Activated CD8-positive, alpha-beta memory T cell treated with anti-CD3 and anti-CD28 coated beads for 36 hours (primary cell): ENCODE measurements at regions not wholly inside any gene's neighbourhood (a gene's known extent, or its start where the extent isn't known, plus 50 kb on each side); places are given as distances from the start of the nearest gene placed in this dataset.
"Not testable (repeated sequence)": the region's sequence is repeated elsewhere in the genome, so short reads cannot be mapped to it uniquely, and the experiment has no call there.

ENCODE experiments used
- CTCF ChIA-PET: fragments of 350-600 bp; sonication (Branson Sonifier 250); formaldehyde crosslinking; loops from one replicate; lab custom pipeline; 2021; ENCODE audit warnings: antibody characterized with exemption; lab: Charles Lee
- POLR2A ChIA-PET: fragments of 350-600 bp; sonication (Branson Sonifier 250); formaldehyde crosslinking; loops from one replicate; lab custom pipeline; 2021; ENCODE audit warnings: antibody characterized with exemption; lab: Charles Lee

DNA sequence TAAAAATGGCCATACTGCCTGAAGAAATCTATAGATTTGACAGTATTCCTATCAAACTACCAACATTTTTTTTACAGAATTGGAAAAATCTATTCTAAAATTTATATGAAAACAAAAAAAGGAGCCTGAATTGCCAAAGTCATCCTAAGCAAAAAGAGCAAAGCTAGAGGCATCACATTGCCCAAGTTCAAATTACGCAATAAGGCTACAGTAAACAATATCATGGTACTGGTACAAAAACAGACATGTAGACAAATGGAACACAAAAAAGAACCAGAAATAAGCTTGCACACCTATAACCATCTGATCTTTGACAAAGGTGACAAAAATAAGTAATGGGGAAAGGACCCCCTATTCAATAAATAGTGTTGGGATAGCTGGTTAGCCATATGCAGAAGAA, 50.2 kb upstream of the THSD7B start:
- CTCF ChIA-PET: no interaction called here
- POLR2A ChIA-PET: interaction anchor here (0.8 kb wide), 1 partner anchor 33 kb away, joined by 4 read pairs; no protein-coding TSS in a partner anchor

DNA sequence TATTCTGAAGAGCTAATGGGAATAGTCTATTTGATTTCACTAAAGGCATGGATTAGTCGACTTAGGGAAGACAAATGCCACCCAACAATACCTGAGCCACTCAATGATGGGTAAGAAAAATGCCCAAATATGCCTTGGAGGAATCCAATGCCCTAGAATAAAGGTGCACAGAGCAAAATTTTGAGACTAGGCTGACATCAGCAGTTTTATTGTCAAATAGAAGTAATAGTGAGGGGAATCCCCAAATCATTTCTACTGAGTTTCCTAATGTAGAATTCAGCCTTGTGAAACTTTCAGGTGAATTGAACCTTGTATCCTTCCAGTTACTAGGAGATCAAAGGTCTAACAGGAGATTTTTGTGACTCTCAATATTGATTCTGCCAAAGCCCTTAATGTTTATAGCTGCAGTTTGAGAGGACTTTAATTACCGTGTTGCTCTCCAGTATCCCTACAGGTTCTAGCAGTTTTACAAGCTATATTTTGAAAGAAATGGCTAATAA, 50.8 kb upstream of the THSD7B start:
- POLR2A ChIA-PET: no interaction called here
- CTCF ChIA-PET: interaction anchor here (0.9 kb wide), 1 partner anchor 17 kb away, joined by 3 read pairs; no protein-coding TSS in a partner anchor

DNA sequence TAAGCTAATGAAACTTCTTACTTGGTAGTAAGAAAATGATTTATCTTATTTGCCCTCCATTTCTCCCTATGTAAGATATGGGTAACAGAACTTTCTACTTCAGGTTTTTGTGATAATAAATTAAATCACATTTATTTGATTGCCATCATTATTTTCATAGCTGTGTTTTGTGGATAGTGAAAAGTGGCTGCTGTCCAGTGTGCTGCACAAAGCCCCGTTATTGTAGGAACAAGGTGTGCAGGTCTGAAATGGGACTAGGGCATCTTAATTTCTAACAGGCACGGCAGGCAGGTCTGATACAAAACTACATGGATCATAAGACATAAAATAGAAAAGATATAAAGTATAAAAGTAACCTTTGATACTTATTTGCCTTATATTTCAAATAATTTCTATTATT, 51.6 kb upstream of the THSD7B start:
- ChIA-PET CTCF (interaction anchor here (0.9 kb wide), 1 partner anchor 18 kb away, joined by 3 read pairs; no protein-coding TSS in a partner anchor), POLR2A (no interaction called here)

DNA sequence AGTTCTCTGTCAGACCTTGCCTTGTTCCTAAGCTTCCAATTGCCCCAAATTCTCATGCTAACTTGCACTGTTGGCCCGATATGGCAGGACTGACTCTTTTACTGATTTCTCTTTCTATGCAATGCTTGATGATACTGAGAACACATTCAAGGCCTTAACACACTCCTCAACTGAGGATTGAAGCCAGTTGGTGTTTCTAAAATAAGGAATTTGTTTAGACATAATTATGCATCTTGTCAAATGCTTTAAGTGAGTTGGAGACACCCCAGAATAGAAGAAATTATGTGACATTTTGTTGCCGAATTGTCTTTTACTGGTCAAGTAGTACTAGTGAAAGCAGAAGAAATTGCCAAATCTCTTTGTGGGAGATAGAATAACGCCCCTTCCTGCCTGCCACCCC, 60.0 kb upstream of the THSD7B start:
- ChIA-PET POLR2A (no interaction called here), CTCF (no interaction called here)

DNA sequence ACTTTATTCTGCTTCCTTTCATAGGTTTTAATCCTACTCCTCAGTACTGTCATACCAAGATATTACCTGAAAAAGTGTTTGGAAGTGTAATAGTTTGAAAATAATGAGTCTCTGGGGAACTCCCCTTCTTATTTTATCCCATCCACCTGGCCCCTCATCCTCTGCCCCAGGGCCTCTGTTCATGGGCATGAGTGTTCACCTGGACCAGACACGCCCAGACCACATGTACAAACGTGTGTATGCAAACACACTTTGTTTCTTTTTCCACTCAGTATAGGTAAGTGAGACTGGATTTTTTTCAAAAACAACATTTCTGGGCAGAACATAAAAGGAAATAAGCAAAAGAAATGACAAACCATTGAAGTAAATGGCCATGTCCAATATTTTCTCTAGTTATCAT, 62.1 kb upstream of the THSD7B start:
- ChIA-PET CTCF (no interaction called here), POLR2A (no interaction called here)

DNA sequence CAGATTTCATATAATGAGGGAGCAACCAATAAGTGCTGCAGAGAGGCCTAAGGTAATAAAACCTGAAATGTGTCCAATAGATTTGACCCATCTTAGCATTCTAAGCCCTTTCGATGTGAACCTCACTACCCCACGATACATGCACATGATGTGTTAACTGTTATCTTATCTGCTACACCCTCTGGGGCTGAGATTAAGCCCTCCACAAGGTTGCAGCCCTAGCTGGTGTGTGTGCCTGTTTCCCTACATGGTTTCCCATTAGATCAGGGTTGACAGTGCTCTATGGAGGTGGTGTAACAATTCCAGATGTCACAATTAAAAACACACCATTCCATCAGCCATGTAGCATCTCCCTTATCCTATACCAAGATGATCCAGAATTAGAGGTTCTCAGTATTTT, 68.9 kb upstream of the THSD7B start:
- ChIA-PET CTCF (no interaction called here), POLR2A (no interaction called here)

DNA sequence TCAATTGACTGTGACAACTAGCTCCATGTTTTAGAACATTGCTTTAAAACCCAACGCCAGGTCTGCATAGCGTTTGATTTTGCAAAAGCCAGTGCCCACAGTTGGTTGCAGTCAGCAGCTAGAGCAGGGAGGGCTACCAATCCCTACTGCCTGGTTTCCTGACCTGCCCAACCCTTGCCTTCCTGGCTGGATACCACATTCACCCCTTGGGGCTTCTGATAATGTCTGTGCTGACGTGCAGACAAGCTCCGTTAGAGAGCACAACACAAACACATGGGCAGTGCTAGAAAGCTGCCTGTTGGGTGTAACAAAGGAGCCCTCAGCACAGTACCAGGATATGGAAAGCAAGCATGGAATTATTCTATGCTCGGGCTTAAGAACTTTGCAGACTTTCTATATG, 71.4 kb upstream of the THSD7B start:
- ChIA-PET POLR2A (no interaction called here), CTCF (no interaction called here)

DNA sequence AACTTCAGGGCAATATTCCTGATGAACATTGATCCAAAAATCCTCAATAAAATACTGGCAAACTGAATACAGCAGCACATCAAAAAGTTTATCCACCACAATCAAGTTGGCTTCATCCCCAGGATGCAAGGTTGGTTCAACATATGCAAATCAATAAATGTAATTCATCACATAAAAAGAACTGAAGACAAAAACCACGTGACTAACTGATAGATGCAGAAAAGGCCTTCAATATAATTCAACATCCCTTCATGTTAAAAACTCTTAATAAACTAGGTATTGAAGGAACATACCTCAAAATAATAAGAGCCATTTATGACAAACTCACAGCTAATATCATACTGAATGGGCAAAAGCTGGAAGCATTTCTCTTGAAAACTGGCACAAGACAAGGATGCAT, 85.3 kb upstream of the THSD7B start:
- POLR2A ChIA-PET, CTCF ChIA-PET: not testable (repeated sequence)

DNA sequence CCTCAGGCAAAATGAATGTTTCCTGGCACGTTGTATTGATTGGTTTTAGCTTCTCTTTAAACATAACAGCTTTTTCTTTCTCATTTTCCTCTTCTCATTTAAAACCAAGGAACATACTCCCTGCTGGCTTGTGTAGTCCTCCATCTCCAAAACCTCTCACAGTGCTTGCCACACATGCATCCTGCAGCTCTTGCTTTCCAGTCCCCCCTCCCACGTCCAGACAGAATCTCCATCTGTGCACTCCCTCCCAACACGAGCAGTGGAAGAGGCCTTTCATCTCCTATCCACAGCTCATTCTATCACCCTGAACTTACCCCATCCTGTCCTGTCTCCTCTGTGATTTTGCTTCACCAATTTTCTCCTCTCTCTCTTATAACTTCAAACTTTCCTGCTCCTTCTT, 99.6 kb upstream of the THSD7B start:
- ChIA-PET CTCF (no interaction called here), POLR2A (no interaction called here)

DNA sequence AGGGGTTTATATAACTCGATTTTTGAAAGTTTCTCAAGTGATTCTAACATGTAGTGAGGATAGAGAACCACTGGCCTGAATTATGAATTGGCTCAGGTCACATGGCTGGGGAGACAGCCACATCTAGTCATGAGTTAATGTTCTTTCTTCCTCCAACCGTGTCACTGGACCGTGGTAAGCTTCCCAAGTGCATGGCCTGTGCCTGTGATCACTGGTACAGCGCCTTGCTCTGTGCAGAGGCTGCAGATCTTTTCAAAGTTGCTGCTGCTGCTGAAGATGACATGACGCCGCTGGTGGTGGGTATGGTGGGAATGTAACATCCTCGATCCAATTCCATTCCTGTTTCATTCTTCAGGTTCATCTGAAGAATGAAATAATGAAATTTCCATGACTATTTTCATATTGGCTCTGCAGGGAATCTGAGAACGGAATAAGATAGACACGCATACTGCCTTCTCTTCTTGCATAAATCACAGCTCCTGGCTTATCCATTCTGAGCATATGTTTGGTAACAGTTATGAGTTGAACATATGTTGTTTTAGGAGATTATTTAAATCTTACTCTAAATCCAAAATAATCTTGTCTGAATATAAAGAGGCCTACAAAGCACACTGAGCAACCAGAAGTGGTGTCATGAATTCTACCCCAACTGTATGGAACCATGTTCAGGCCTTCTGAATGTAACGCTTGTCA, 100.5 kb upstream of the THSD7B start:
- CTCF ChIA-PET: interaction anchor here (0.5 kb wide), 1 partner anchor 1461 kb away, joined by 3 read pairs; no protein-coding TSS in a partner anchor
- POLR2A ChIA-PET: no interaction called here

DNA sequence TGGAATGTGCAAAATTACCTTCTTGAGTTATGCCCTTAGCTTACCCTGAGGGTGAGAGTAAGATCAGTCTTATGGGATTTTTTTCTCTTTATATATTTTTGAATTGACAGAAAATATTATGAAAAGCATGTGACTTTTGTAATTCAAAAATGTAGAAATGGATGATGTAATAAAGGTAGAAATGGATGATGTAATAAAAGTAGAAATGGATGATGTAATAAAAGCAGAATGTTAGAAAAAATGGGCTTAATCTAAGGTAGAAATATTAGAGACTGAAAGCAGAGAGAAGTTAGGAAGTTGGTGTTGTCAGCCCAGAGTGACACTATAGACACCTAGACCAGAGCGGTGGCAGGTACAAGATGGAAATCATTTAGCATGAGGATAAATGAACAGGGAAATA, 107.1 kb upstream of the THSD7B start:
- CTCF ChIA-PET: no interaction called here
- POLR2A ChIA-PET: no interaction called here

DNA sequence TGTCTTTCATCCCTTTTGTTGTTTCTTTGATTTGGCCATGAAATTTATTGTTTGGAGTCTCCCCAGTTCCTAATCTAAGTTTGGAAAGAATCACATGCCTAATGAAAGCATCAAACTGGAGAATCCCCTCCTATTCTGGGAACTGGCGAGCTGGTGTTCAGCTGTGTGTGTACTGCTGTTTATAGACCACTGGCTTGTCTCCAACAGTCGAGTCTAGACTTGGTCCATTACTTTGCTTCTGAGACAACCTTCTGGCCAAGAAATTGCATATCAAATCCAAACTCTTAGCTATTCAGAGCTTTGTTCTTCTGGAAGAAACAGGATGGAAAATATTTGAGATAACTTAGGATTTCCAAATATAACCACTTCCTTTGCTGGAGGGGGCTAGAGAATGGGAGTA, 111.5 kb upstream of the THSD7B start:
- ChIA-PET POLR2A (no interaction called here), CTCF (no interaction called here)

DNA sequence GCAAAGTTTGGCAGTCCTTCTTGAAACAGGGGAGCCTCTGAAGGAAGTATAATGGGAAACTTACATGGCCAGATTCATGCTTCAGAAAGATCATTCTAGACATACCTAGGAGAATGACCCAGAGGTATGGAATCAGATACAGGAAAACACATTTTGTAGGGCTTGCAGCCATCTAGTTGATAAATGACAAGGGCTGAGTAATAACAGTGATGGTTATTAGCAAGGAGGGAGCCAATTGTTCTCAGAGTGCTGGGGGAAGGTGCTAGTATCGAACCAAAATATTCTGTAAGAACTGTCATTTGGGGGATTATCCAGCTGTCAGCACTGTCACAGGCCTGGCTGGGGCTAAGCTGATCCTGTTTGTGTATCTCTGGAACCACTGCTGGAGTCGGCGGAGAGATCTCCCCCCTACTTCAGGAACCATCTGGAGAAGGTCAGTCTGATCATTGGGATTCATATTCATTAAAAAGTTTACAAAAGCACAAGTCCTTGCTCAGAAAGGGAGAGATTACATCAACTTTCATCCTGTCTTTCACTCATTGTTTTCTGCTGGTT, 113.8 kb upstream of the THSD7B start:
- CTCF ChIA-PET: no interaction called here

DNA sequence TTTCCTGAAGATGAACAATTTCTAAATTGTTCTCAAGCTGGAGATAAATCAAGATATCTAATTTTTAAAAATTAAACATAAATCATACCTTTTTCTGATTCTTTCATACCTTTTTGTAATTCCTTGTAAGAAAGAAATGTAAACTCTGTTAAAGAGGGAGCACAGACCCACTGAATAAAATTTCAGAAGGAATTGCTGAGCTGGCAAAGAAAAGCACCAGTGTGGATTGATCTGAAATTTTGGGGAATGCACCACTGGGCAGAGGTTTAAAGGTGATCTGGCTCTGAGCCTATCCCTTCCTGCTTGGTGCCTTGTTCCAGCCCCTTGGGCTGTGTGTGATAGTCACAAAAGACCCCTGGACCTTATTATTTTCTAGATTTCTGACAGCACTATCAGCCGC, 118.3 kb upstream of the THSD7B start:
- POLR2A ChIA-PET: no interaction called here

More for the DNA sequence above, 113.8 kb upstream of the THSD7B start:
- POLR2A ChIA-PET: no interaction called here

DNA sequence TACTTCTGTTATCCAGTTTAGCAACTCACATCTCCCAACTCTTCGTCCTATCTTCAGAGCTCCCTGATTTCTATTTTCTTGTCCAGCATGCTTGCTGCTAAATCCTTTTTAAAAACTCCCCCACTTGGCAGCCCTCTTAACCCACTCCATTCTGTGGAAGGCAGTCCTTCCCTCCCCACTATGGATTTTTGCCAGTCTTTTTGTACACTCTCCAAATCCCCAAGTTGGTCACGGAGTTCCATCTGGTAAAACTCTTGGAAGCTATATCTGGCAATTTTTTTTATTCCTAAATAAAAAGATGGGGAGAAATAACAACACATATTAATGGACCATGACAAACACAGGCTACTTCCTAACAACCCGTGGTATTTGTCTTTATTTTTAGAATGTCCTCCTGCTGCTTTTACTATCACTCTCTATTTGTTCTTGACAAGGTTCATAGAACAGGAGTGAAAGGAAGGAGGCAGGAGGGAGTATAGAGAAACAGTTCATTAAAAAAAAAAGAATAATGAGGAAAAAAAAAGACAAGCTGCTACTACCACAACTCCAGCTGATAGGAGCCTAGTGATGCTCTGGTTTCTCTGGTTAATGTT, 120.0 kb upstream of the THSD7B start:
- ChIA-PET POLR2A (no interaction called here), CTCF (no interaction called here)

More for the DNA sequence above, 118.3 kb upstream of the THSD7B start:
- CTCF ChIA-PET: no interaction called here

DNA sequence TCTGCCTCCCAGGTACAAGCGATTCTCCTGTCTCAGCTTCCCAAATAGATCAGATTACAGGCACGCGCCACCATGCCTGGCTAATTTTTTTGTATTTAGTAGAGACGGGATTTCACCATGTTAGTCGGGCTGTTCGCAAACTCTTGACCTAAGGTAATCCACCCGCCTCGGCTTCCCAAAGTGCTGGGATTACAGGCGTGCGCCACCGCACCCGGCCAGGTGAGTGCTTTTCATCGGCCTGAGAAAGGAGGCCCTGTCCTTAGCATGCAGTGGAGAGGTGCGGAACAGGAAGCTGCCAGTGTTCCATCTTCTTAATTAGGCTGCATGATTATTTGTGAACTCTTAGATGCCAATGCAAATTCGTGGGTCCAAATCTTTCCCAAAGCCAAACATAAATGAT, 125.7 kb upstream of the THSD7B start:
- ChIA-PET POLR2A (no interaction called here), CTCF (no interaction called here)

DNA sequence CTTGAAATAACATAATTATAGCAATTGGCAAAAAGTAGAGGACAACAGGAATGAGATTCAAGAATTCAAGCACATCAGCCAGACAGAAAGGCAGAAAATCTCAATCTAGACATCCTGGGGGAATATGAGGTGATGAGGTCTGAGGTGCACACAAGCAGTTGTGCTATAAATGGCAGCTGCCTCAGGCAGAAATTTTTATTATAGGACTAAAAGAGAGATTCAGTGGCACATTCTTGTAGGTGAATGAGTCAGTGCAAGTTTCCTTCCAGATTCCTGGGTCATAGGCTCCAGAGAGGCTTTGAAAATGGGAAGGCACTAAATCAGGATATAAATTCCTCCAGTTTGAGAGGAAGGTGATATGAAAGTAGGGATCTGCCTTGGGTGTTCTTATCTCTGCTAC, 127.2 kb upstream of the THSD7B start:
- CTCF ChIA-PET: no interaction called here
- POLR2A ChIA-PET: no interaction called here

DNA sequence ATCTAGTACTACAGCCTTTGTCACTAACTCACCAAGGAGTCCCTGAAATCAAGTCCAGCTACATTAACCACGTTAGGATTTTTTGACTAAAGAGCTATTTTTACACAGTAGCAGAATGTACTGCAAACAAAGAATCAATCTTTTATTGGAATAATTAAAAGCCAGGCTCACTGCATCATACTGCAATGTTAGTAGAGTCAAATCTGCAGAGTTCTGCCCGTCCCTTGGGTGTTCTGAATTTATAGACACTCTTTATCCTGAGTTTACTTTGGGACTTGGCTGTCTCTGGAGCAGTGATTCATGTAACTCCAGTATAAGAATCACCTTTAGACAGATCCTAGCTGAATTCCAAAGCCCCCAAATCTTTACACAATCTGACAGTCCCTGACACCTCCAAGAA, 127.9 kb upstream of the THSD7B start:
- ChIA-PET POLR2A (no interaction called here), CTCF (no interaction called here)

DNA sequence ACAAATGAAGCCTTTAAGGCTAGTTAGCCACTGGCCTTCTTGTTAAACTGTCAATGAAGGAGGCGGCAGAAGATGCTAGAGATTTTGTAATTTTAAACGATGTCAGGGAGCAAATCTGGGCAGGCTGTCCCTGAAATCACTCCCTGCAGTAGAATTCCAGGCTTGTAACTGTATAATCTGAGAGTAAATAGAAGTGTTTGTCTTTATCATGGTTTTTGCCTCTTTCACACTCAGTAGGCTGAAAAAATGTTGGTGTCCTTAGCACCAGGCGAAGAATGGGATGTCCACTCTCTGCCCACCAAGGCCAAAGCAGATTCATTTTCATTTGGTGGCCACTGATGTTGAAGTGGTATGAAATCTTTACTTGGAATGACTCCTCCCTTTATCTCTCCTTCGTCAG, 136.9 kb upstream of the THSD7B start:
- CTCF ChIA-PET: no interaction called here
- POLR2A ChIA-PET: no interaction called here

DNA sequence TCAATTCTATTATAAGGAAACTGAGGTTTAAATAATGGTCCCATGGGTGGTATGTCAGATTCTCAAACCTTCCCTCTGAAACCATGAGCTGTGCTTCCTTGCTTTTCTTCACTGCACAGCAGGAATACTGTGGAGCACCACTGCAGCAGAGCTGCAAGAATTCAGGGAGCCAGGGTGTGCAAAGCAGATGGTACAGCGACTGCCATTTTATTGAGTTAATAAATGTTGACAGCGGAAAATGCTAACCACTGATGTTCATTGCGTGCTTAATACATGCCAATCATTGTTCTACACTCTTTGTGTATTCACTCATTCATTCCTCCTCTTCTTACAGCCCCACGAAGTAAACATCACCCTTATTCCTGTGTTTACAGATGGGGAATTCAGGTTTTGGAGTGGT, 152.2 kb upstream of the THSD7B start:
- CTCF ChIA-PET: interaction anchor here (0.6 kb wide), 1 partner anchor 308 kb away, joined by 3 read pairs; no protein-coding TSS in a partner anchor
- POLR2A ChIA-PET: no interaction called here

DNA sequence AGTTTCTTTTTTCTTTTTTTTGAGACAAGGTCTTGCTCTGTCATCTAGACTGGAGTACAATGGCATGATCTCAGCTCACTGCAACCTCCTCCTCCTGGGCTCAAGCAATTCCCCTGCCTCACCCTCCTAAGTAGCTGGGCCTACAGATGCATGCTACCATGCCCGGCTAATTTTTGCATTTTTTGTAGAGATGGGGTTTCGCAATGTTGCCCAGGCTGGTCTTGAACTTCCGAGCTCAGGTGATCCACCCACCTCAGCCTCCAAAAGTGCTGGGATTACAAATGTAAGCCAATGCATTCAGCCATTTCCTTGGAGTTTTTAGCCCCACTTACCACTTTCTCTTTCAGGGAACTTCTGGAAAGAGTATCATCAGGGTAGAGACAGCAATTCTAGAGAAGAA, 153.3 kb upstream of the THSD7B start:
- ChIA-PET CTCF (no interaction called here), POLR2A (no interaction called here)
